ENCODE measurements at regions not wholly inside any gene's neighbourhood (a gene's known extent, or its start where the extent isn't known, plus 50 kb on each side); places are given as distances from the start of the nearest gene placed in this dataset.
"Not testable (repeated sequence)": the region's sequence is repeated elsewhere in the genome, so short reads cannot be mapped to it uniquely, and the experiment has no call there.

GRCh38 chr18:1296237-1296636, 391.6 kb downstream of the ADCYAP1 start:
- TF ChIP-seq CTCF (IDR thresholded peaks at IDR 0.05; ENCODE audit: control insufficient read depth, insufficient read depth, low read depth, low read length, missing control alignments) = no peak
- DNase-seq (ENCODE audit: low read depth) = no peak
- H3K4me3 ChIP-seq (ENCODE audit: control insufficient read depth, low read depth, low read length) = no peak overlapping the region

- DNase-seq (ENCODE audit: low read depth) = no peak
- no peak for TF ChIP-seq CTCF (IDR thresholded peaks at IDR 0.05; ENCODE audit: control insufficient read depth, insufficient read depth, low read depth, low read length, missing control alignments)
- no peak overlapping the region for H3K4me3 ChIP-seq (ENCODE audit: control insufficient read depth, low read depth, low read length)
Measured at GRCh38 chr18:1302861-1303260, 398.2 kb downstream of the ADCYAP1 start.

GRCh38 chr18:1304392-1304992, 399.8 kb downstream of the ADCYAP1 start:
- TF ChIP-seq CTCF (IDR thresholded peaks at IDR 0.05; ENCODE audit: control insufficient read depth, insufficient read depth, low read depth, low read length, missing control alignments) = no peak
- no peak overlapping the region for H3K4me3 ChIP-seq (ENCODE audit: control insufficient read depth, low read depth, low read length)
- no peak for DNase-seq (ENCODE audit: low read depth)

GRCh38 chr18:1306641-1307040, 402.0 kb downstream of the ADCYAP1 start:
- DNase-seq (ENCODE audit: low read depth) = no peak
- no peak for TF ChIP-seq CTCF (IDR thresholded peaks at IDR 0.05; ENCODE audit: control insufficient read depth, insufficient read depth, low read depth, low read length, missing control alignments)
- no peak overlapping the region for H3K4me3 ChIP-seq (ENCODE audit: control insufficient read depth, low read depth, low read length)

- no peak for TF ChIP-seq CTCF (IDR thresholded peaks at IDR 0.05; ENCODE audit: control insufficient read depth, insufficient read depth, low read depth, low read length, missing control alignments)
Measured at GRCh38 chr18:1308686-1309085, 404.0 kb downstream of the ADCYAP1 start.

GRCh38 chr18:1311376-1311775, 406.7 kb downstream of the ADCYAP1 start:
- no peak for TF ChIP-seq CTCF (IDR thresholded peaks at IDR 0.05; ENCODE audit: control insufficient read depth, insufficient read depth, low read depth, low read length, missing control alignments)
- no peak overlapping the region for H3K4me3 ChIP-seq (ENCODE audit: control insufficient read depth, low read depth, low read length)
- no peak for DNase-seq (ENCODE audit: low read depth)

More at GRCh38 chr18:1308686-1309085, 404.0 kb downstream of the ADCYAP1 start:
- DNase-seq (ENCODE audit: low read depth) = no peak
- H3K4me3 ChIP-seq (ENCODE audit: control insufficient read depth, low read depth, low read length) = no peak overlapping the region

GRCh38 chr18:1335345-1335744, 430.7 kb downstream of the ADCYAP1 start:
- H3K4me3 ChIP-seq (ENCODE audit: control insufficient read depth, low read depth, low read length); DNase-seq (ENCODE audit: low read depth): not testable (repeated sequence)

All from AG09309 (cell line).